ENCODE measurements at regions not wholly inside any gene's neighbourhood (a gene's known extent, or its start where the extent isn't known, plus 50 kb on each side); places are given as distances from the start of the nearest gene placed in this dataset.

DNA sequence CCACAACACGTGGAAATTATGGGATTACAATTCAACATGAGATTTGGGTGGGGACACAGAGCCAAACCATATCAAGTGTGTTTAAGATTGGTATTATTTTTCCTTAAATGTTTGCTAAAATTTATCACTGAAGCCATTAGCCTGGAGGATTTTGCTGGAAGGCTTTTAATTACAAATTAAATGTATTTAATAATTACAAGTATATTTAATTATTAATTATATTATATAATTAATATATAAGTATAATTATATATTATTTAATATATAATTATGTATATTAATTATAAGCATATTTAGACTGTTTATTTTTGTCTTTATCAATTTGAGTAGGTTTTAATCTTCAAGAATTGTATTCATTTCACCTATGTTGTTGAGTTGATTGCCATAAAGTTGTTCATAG lies 427.4 kb upstream of the FLRT2 start:
- TF ChIP-seq POLR2A (IDR thresholded peaks at IDR 0.05), result no peak
- TF ChIP-seq, protein P1, sequence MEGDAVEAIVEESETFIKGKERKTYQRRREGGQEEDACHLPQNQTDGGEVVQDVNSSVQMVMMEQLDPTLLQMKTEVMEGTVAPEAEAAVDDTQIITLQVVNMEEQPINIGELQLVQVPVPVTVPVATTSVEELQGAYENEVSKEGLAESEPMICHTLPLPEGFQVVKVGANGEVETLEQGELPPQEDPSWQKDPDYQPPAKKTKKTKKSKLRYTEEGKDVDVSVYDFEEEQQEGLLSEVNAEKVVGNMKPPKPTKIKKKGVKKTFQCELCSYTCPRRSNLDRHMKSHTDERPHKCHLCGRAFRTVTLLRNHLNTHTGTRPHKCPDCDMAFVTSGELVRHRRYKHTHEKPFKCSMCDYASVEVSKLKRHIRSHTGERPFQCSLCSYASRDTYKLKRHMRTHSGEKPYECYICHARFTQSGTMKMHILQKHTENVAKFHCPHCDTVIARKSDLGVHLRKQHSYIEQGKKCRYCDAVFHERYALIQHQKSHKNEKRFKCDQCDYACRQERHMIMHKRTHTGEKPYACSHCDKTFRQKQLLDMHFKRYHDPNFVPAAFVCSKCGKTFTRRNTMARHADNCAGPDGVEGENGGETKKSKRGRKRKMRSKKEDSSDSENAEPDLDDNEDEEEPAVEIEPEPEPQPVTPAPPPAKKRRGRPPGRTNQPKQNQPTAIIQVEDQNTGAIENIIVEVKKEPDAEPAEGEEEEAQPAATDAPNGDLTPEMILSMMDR (IDR thresholded peaks at IDR 0.05), result no peak
